A204.1 (cell line): ENCODE measurements at regions not wholly inside any gene's neighbourhood (a gene's known extent, or its start where the extent isn't known, plus 50 kb on each side); places are given as distances from the start of the nearest gene placed in this dataset.

Experiments used
- FAIRE-seq: peaks from 2 replicates; lab custom pipeline; 2012; peaks lifted over from hg19 to GRCh38; lab: Jason Lieb, UNC

- no peak for FAIRE-seq
These were observed 916.3 kb upstream of the SEL1L start for GRCh38 chr14:82449926-82450468.

- no peak for FAIRE-seq
These were observed 918.0 kb upstream of the SEL1L start for GRCh38 chr14:82451675-82452074.

- no peak for FAIRE-seq
These were observed 948.7 kb upstream of the SEL1L start for GRCh38 chr14:82482345-82482744.

GRCh38 chr14:82488473-82488872 is 954.8 kb upstream of the SEL1L start:
- no peak for FAIRE-seq

GRCh38 chr14:82490397-82490796 is 956.7 kb upstream of the SEL1L start:
- no peak for FAIRE-seq

GRCh38 chr14:82492157-82492556 is 958.5 kb upstream of the SEL1L start:
- no peak for FAIRE-seq

GRCh38 chr14:82500222-82500621 is 966.6 kb upstream of the SEL1L start:
- no peak for FAIRE-seq

GRCh38 chr14:82501554-82501953 is 967.9 kb upstream of the SEL1L start:
- no peak for FAIRE-seq

- no peak for FAIRE-seq
These were observed 968.4 kb upstream of the SEL1L start for GRCh38 chr14:82502043-82502442.

GRCh38 chr14:82504894-82505293 is 971.2 kb upstream of the SEL1L start:
- FAIRE-seq, result no peak

- FAIRE-seq, result no peak
These were observed 976.4 kb upstream of the SEL1L start for GRCh38 chr14:82510007-82510406.

GRCh38 chr14:82511399-82511798 is 977.7 kb upstream of the SEL1L start:
- FAIRE-seq, result no peak

- FAIRE-seq, result no peak
These were observed 987.1 kb upstream of the SEL1L start for GRCh38 chr14:82520765-82521164.

- FAIRE-seq, result no peak
These were observed 987.5 kb upstream of the SEL1L start for GRCh38 chr14:82521191-82521590.

GRCh38 chr14:82528016-82528415 is 994.4 kb upstream of the SEL1L start:
- no peak for FAIRE-seq

GRCh38 chr14:82533351-82533750 is 999.7 kb upstream of the SEL1L start:
- no peak for FAIRE-seq

- no peak for FAIRE-seq
These were observed 1002.9 kb upstream of the SEL1L start for GRCh38 chr14:82536566-82536965.

- FAIRE-seq, result no peak
These were observed 1004.2 kb upstream of the SEL1L start for GRCh38 chr14:82537831-82538230.

GRCh38 chr14:82546401-82546800 is 1012.7 kb upstream of the SEL1L start:
- FAIRE-seq, result no peak

- FAIRE-seq, result no peak
These were observed 1015.8 kb upstream of the SEL1L start for GRCh38 chr14:82549306-82549990.

GRCh38 chr14:82562881-82563280 is 1029.2 kb upstream of the SEL1L start:
- no peak for FAIRE-seq

GRCh38 chr14:82565825-82566224 is 1032.2 kb upstream of the SEL1L start:
- no peak for FAIRE-seq

- FAIRE-seq, result no peak
These were observed 1053.6 kb upstream of the SEL1L start for GRCh38 chr14:82587226-82587625.

- FAIRE-seq, result no peak
These were observed 1061.8 kb upstream of the SEL1L start for GRCh38 chr14:82595466-82595865.
